Activated gamma-delta T cell treated with anti-CD3 and anti-CD28 coated beads, Interleukin-2, amount 50 U/mL, for 16 hours (primary cell): ENCODE measurements at regions not wholly inside any gene's neighbourhood (a gene's known extent, or its start where the extent isn't known, plus 50 kb on each side); places are given as distances from the start of the nearest gene placed in this dataset.

Experiments
- DNase-seq: peaks from one replicate; pipeline ENCODE4 v3.0.0-alpha.2; 2020; ENCODE audit warnings: low read depth

GRCh38 chr20:60851826-60852704, 400.0 kb upstream of the CDH4 start:
- no peak for DNase-seq

- no peak for DNase-seq
These were observed 394.4 kb upstream of the CDH4 start for GRCh38 chr20:60857708-60858107.

- no peak for DNase-seq
These were observed 389.5 kb upstream of the CDH4 start for GRCh38 chr20:60862601-60863000.

GRCh38 chr20:60863548-60863947, 388.5 kb upstream of the CDH4 start:
- no peak for DNase-seq

GRCh38 chr20:60867589-60867988, 384.5 kb upstream of the CDH4 start:
- no peak for DNase-seq

GRCh38 chr20:60868316-60868891, 383.7 kb upstream of the CDH4 start:
- no peak for DNase-seq

- DNase-seq = no peak
These were observed 383.0 kb upstream of the CDH4 start for GRCh38 chr20:60869087-60869486.

GRCh38 chr20:60869625-60870024, 382.4 kb upstream of the CDH4 start:
- no peak for DNase-seq

GRCh38 chr20:60870040-60870439, 382.0 kb upstream of the CDH4 start:
- DNase-seq = no peak

GRCh38 chr20:60872224-60872623, 379.8 kb upstream of the CDH4 start:
- DNase-seq = no peak

- DNase-seq = no peak
These were observed 374.8 kb upstream of the CDH4 start for GRCh38 chr20:60877071-60877857.

GRCh38 chr20:60882836-60883235, 369.2 kb upstream of the CDH4 start:
- DNase-seq = no peak

- DNase-seq = no peak
These were observed 368.6 kb upstream of the CDH4 start for GRCh38 chr20:60883496-60883895.

GRCh38 chr20:60884277-60884676, 367.8 kb upstream of the CDH4 start:
- DNase-seq = no peak

- no peak for DNase-seq
These were observed 363.3 kb upstream of the CDH4 start for GRCh38 chr20:60888771-60889170.

GRCh38 chr20:60892095-60892813, 359.8 kb upstream of the CDH4 start:
- no peak for DNase-seq

- DNase-seq = no peak
These were observed 358.0 kb upstream of the CDH4 start for GRCh38 chr20:60894091-60894490.

GRCh38 chr20:60895363-60896079, 356.5 kb upstream of the CDH4 start:
- DNase-seq = no peak

- no peak for DNase-seq
These were observed 354.1 kb upstream of the CDH4 start for GRCh38 chr20:60897976-60898375.

- no peak for DNase-seq
These were observed 352.7 kb upstream of the CDH4 start for GRCh38 chr20:60899320-60899719.

GRCh38 chr20:60900618-60901017, 351.4 kb upstream of the CDH4 start:
- DNase-seq = no peak

GRCh38 chr20:60901831-60902230, 350.2 kb upstream of the CDH4 start:
- DNase-seq = no peak
